ENCODE measurements at regions not wholly inside any gene's neighbourhood (a gene's known extent, or its start where the extent isn't known, plus 50 kb on each side); places are given as distances from the start of the nearest gene placed in this dataset.

DNA sequence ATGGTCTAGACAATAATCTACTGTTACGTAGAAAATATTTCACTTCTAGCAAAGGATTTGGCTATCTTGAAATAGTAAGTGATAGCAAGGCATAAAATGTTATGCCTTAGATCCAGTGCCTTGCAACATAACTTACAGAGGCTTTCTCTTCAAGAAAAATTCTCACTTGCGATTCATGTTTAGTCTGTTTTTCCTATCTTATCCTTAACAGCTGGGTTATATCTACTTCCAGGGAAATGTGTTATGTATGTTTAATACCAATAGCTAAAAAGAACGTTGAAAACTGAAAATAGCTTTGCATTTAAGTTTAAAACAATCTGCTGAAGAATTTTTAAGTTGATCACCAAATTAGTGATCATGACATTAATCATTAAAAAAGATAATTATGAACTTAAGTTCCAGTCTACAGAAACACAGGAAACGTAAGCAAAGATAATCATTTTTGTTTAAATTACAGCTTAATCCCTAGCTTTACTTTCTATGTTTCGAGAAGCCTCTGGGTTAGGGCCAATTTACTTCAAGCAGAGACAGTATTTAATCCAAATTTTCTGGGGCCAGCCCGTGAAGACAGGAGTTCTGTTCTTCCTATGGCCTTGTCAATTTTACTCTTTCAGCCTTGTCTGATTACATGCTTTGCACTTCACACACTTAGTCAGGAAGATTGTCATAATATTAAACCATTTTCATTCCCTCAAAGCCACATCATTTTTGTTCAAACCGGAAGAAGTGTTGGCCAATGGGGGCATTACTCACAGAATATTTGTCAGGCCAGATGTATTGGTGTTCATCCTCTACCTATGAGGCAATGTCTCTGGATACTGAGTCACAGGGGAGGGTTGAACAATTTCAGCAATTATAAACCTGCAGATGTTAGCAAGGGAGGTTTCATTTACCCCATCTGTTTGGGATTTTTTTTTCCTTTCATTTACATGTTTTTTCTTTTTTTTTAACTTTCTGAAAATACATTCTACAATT, 1132.9 kb upstream of the ZEB2 start:
- FAIRE-seq = no peak

DNA sequence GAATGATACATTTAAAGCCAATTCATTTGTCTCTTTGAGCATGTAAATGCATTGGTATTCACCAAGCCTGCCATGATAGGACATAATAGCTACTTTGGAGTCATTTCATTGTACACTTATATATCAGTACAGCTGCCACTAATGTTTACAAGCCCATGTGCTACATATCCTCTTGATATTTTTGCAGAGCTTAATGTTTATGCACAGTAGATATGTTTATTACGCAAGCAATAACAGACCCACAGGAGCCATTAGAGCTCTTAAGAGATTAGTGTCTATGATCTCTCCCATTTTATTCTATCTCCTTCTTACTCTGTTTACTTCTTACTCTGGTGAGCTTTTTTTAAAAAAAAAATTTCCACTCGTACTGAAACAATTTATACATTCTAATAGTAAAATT, 1132.1 kb upstream of the ZEB2 start:
- FAIRE-seq = no peak

DNA sequence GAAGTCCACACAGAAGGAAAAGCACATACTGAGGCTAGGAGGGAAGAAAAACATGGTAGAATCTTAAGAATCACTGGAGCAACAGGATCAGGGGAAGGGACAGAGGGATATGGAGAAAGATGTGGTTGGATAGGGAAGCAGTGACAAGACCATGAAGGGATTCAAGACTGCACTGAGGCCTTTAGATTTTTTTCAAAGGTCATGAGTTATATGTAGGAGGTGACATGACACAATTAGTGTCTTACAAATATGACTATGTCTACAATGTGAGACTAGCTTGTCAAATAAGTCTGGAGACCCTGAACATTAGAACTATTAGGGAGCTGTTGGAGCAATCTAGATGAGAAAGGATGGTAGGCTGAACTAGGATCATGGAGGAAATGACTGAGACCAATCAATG, 1130.3 kb upstream of the ZEB2 start:
- no peak for FAIRE-seq

DNA sequence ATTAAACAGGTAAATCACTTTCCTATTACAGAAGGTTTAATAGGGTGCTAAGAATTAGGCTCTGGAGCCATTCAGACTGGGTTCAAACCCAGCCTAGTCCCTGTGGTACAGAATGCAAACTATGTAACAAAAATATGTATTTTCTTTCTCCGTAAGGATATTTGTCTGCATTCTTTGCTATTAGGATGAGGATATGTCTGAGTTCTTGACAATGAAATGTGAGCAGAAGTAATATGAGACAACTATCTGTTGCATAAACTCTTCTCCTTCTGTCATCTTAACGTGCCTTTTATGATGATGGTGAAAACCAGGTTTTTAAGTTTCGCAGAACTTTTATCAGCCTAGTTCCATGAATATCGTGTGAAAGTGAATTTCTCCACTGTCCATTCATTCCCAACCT, 1129.1 kb upstream of the ZEB2 start:
- no peak for FAIRE-seq

DNA sequence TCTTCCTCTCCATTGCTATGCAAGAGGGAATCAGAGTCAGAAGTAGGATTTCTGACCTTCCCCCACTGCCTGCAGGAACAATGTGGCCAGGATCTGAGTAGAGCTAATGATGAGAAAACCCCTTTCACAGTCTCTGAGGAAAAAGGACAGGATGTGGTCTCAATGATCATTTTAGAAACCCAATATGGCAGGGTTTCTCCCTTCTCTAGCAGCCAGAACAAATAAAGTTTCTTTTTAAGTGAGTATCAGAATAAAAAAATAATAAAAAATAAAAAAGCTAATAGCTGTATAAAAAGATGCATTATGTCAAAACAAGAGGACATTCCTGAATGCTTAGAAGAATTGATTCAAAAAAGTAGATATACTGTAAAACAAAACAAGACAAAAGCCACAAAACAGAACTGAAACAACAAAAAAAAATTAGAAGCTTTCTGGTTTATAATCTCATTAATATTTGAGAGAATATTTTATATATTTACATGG, 1124.9 kb upstream of the ZEB2 start:
- FAIRE-seq = no peak

DNA sequence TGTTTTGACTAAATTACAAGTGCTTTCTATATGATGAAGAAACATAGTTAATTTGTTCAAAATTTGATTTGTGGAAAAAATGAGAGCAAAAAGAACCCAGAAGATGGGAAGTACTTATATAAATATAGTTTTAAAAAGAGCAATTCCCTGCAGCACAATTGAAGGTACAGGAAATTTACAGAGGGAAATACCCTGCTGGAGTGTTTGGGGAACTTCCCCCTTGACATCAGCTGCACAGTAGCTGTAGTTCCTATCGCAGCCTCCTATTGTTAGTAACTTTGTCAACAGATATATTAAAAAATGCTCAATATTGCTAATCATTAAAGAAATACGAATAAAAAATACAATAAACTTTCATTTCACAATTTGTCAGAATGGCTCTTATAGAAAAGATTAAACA, 1118.8 kb upstream of the ZEB2 start:
- no peak for FAIRE-seq

DNA sequence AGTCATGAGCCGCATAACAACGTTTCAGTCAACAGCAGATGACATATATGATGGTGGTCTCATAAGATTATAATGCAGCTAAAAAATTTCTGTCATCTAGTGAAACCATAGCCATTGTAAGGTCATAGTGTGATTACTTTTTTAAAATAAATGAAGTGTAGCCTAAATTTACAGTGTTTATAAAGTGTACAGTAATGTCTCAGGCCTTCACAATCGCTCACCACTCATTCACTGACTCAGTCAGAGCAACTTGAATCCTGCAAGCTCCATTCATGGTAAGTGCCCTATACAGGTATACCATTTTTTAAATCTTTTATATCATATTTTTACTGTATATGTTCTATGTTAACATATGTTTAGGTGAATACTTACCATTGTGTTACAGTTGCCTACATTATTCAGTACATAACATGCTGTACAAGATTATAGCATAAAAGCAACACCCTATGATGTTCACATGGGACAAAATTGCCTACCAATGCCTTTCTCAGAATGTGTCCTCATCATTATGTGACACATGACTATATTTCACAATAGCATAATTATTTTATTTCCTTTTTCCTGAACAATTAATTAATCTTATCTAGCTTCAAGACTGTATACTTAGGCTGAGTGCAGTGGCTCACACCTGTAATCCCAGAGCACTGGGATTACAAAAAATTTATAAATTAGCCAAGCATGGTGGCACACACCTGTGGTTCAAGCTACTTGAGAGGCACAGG, 1115.9 kb upstream of the ZEB2 start:
- no peak for FAIRE-seq

DNA sequence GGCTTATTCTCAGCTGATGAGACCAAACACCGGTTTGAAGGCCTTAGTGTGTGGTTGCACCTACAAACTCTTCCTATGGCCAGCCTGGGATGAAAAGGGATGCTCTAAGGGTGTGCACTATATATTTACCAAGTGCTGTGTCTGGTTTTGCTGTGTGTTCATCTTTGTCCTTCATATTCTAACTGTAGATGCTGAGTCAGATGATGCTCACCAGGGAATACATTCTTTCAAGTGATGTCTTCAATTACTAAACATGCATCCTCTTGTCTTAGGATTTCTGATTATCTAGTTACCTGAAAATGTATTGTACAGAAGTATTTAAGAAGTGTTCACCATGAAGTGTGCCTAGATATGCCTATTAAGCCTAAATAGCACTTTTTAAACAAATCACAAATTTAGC, 1111.6 kb upstream of the ZEB2 start:
- FAIRE-seq = no peak

DNA sequence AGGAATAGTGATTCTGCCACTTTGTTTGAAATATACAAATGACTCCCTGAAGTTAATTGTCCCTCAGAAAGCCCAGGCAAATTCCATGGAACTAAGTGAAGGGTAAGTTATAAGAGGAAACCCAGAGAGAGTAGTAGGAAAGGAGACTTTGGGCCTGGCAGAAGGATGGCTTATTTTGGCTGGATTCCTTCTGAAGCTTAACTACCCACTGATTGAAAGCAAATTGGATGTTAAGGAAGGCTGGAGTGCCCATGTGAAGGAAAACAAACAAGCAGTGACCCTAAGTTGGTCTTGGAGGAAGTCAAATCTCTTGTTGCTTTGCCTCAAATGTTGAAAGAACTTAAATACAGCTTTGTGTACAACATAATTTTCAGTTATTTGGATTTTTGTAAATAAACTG, 1106.4 kb upstream of the ZEB2 start:
- FAIRE-seq = no peak

DNA sequence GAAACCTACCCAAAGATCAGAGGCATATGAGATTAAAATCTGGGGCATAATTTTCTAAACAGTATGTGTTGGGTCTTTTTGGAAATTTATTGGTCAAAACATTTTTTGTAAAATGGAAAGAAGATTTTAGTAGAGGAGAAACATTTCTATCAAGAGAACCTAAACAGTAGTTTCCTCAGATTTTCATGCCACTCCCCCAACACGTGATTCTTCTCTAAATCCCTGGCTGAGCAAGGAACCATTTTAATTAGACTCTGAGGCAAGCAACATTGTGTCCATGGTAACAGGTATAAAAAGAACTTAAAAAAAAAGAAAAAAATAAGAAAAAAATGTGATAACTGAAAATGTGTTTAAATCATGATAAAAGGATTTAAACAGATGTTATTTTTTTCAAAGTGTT, 1105.2 kb upstream of the ZEB2 start:
- no peak for FAIRE-seq

DNA sequence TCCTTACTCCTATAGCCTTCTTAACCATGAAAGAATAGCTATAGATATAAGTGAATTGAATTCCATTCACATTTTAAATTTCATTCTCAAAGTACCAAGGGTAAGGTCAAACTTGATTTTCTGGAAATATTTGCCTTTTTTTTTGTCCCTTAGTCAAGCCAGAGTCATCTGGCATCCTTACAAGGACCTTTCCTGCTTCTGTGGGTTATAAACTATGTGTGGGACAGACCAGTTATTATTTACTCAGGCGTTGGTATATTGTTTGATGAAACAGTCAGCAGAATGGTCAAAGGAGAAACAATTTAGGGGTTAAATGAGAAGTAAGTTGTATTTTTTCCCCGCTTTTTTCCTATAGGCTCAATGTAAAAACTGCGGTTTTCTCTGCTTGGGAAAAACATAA, 1103.2 kb upstream of the ZEB2 start:
- no peak for FAIRE-seq

DNA sequence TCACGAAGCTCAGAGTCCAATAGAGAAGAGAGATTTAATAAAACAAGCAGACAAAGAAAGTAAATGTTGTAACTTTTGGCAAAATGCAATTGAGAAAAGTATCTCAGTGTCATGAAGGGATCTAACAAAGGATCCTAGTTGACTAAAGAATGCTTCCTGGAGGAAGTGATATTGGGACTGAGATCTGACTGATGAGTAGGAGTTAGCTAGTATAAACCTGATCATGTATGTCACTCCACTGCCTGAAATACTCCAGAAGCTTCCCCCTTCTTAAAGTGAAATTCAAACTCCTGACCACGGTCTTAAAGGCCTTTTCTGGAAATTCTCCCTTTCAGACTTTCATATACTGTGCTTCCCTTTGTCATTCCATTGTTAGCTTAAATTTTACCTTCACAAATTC, 1102.4 kb upstream of the ZEB2 start:
- no peak for FAIRE-seq

DNA sequence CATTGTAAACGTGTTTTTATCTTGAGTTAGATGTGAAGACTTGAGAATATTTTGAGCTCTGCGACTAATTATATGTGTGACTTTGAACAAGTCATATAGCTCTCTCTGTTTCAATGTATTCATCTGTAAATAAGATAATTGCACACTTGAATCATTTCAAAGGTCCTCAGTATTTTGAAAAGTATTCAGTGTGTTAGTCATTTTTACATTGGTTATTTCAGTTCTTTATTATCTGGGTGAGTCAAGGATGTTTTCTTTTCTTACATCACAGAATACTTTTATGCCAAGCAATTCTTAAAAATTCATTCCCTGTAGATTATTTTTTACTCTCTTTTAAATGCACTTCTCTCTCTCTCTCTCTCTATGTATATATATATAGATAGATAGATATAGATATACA, 1098.0 kb upstream of the ZEB2 start:
- FAIRE-seq = no peak

DNA sequence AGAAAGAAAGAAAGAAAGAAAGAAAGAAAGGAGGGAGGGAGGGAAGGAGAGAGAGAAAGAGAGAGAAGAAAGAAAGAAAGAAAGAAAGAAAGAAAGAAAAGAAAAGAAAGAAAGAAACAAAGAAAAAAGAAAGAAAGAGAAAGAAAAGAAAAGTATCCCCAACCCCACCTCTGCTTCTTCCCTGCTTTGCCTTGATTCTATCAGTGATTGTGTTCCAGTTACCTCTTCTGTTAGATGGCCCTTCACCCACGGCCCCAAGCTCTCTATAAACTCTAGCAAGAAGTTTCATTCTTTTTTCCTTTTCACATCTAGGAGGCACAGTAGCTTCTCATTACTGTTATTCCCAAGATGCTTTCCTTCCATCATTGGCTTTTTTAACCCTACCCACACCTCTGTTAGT, 1097.5 kb upstream of the ZEB2 start:
- FAIRE-seq = no peak

DNA sequence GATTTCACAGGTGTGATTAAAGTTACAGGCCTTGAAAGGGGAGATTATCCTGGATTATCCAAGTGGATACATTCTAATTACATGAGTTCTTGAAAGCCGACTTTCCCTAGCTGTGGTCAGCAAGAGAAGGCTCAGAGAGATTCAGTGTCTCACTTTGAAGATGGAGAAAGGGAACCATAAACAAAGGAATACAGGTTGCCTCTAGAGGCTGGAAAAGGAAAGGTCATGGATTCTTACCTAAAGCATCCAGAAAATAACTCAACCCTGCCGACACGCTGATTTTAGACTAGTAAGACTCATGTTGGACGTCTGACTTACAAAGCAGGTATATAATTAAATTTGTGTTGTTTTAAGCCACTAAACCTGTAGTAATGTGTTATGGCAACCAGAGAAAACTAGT, 1095.7 kb upstream of the ZEB2 start:
- FAIRE-seq = no peak

DNA sequence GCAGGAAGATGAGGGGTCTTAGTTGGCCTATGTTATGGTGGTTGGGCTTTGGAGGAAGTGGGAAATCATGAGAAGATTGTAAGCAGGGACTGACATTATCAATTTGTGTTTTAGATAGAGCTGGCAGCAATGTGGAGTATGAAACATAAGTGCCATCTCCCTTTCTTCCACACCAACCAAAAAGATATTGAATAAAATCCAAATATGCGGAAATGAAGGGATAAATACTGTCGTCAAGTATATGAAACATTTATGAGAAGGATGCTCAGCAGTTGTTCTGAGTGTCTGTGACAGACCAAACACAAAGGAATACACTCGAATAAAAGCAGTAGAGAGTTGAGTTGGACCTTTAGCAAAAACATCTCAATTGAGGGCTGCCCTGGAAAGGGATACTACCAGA, 1090.0 kb upstream of the ZEB2 start:
- no peak for FAIRE-seq

DNA sequence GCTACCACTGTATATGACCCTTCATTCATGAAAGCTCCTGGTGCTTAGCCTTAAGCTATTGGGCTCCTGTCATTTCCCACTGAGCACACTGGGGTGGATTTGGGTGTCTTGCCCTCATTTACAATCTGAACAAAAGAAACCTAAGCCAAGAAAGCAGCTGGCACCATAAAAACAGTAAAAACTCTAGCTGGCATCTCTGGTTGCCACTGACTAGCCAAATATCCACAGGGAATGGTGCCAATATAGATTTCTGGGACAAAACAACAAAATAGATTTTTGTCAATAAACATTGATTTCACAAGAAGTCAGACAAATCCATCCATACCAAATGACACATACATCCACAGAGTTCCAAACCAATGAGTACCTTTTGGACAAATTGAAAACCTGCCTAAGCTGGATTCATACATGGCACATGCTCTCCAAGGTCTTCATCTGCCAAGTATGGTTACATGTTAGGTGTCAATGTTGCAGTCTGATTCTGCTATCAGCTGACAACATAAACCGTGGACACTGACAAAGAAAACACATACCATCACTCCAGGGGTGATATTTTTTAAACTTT, 1081.5 kb upstream of the ZEB2 start:
- no peak for FAIRE-seq

DNA sequence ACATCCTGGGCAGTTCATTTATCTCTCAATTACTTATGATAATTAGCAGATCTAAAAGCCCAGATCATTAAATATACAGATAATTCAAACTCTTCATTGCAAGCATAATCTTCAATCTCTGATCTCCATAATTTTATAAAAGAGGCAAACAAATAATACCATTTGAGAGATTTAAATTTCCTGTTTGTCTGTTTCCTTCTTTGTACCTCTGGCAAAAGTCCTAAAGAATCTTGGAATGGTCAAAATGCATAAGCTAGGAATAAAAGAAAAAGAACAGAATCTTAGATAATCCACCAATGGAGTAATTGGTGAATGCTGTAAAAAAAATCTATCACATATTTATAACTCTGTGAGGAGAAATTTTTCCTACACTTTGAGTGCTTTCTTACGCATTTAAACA, 1080.9 kb upstream of the ZEB2 start:
- FAIRE-seq = no peak

DNA sequence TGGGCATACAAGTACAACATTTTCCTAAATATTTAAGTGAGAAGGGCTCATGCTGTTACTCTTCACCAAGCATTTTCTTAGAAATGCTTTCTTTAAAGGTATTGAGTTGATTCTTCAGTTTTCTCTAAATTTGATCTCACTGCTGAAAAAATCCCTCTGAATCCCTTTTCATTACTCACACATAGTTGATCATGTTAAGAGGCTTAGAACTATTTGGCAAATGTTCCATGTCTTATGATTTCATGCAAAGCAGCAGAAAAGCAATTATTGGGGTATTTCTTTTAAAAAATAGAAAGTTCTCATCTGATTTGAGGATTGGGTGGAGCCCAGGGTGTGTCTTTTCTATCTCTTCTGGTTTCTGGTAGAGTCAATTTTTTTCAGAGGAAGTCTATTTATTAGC, 1079.8 kb upstream of the ZEB2 start:
- no peak for FAIRE-seq

DNA sequence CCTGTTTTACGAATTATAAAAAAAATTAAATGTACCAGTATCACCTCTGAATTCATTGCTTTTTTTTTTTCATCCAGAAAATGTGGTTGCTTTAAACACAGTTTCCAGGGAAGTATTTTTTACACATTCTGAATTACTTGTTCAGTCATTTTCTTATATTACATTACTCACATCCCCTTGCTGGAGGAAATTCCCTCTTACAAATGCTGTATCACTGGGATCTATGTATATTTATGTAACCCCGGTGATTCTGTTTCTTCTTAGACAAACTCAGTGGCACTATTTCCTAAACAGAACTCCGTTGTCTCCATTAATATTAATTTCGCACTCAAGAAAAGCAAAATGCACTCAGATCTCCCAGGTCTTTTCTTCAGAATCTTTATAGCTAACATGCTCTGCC, 1078.5 kb upstream of the ZEB2 start:
- FAIRE-seq = no peak

DNA sequence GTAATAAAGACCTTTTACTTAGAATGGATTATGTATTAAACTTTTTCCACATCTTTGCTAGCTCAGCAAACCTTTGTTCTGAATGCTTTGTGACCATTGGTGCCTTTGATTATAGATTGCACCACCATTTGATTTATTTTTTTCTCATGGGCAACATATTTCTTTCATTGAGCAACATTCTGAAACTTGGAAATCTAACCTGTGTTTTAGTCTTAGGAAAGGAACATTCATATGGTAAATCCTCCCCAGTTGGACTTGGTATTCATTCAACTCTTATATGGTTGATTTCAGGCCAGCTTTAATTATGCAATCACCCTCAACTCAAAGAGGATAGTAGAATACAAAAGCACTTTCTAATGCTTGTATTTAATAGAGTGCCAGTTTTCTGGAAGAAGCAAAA, 1077.9 kb upstream of the ZEB2 start:
- no peak for FAIRE-seq

DNA sequence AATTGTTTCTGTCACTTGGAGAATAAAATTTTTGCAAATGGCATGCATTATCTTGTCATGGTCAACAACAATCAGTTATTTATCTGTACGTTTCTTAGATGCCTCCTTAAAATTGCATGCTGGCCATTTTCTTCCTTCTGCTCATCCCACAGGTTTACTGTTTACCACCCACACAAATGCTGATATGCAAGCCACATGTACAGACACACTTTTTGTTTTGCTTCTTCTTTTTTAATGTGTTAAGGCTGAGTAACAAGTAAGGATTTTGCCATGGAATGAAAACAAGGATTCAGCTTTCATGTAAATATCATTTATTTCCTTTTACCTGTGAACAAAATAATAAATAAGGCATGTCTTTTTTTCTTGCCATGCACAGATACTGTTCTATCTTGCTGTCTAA, 1077.1 kb upstream of the ZEB2 start:
- FAIRE-seq = no peak

DNA sequence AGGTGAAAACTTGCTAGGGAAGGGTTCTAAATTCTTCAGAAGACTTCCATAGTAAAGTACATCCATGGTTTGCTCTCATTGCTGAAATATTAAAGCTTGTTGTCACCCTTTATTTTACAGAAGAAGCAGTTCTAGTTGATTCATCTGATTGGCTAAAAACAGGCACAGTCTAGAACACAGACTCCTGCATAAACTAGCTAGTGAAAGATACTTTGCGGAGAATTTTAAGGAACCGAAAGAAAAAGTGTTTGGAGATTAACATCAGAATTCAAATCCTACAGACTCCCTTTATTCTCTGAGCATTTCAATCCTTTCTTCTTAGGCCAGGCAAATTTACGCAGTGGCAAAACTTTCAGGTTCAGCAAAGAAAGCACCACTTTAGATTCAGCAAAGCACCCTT, 1076.5 kb upstream of the ZEB2 start:
- no peak for FAIRE-seq

DNA sequence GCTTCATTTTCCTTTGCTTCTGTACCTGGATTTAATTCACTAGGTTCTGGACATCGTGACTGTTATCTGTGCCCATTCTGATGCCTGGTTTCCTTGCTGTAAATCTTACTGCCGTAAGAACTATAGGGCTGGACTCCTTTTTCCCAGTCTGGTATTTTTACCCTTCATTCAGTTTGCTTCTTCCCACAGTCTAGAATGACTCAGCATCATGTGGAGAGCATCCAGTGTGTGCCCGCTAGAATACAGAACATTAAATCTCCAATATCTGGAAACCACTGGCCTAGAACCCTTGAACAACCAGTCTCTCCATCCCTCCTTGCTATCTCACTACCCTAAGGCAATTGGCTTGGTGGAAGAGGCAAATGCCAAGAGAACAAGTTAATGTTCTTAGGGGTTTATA, 1075.4 kb upstream of the ZEB2 start:
- no peak for FAIRE-seq

All from islet of Langerhans (tissue), 1 donor.